IMR-90 (cell line): ENCODE measurements at regions not wholly inside any gene's neighbourhood (a gene's known extent, or its start where the extent isn't known, plus 50 kb on each side); places are given as distances from the start of the nearest gene placed in this dataset.

ENCODE experiments used
- ATAC-seq: fragments of 200-7000 bp; cut with Tn5 transposase; 2 replicates; pipeline ENCODE4 v1.9.1; 2020; ENCODE audit warnings: low read depth, mild to moderate bottlenecking, moderate library complexity
- BruUV-seq: library from RNA; stranded (reverse); fragments of 400-500 nt; replicated peaks from 2 replicates; lab custom pipeline; 2021; lab: Mats Ljungman, UMichigan
- CTCF ChIA-PET: fragments of 300-600 bp; formaldehyde crosslinking; extraction: SDS; loops from one replicate; lab custom pipeline; 2021; ENCODE audit warnings: antibody characterized with exemption; lab: Yijun Ruan, JAX
- POLR2A ChIA-PET: fragments of 300-600 bp; sonication (Branson Sonifier 250); formaldehyde crosslinking; loops from one replicate; lab custom pipeline; 2022; ENCODE audit warnings: antibody characterized with exemption; ENCODE audit not compliant: unreplicated experiment; lab: Charles Lee
- DNase-seq: peaks from one replicate; pipeline ENCODE4 v3.0.0; 2013
- H2AFZ ChIP-seq: replicated peaks from 2 replicates; pipeline ENCODE3; 2013; ENCODE audit warnings: low read length, mild to moderate bottlenecking; ENCODE audit not compliant: poor library complexity
- H2AK5ac ChIP-seq: 2 replicates; pipeline ENCODE4 v1.6.1; 2013; ENCODE audit warnings: low read depth, low read length, inconsistent platforms
- H2AK9ac ChIP-seq: replicated peaks from 2 replicates; pipeline ENCODE3; 2013; ENCODE audit warnings: mild to moderate bottlenecking, low read depth, low read length, moderate library complexity; ENCODE audit not compliant: poor library complexity
- H2BK120ac ChIP-seq: 2 replicates; pipeline ENCODE4 v1.6.1; 2013; ENCODE audit warnings: low read depth, low read length, inconsistent platforms
- H2BK15ac ChIP-seq: 3 replicates; pipeline ENCODE4 v1.6.1; 2013; ENCODE audit warnings: low read depth, low read length, inconsistent platforms
- H2BK20ac ChIP-seq: 2 replicates; pipeline ENCODE4 v1.6.1; 2013; ENCODE audit warnings: low read depth, mild to moderate bottlenecking, inconsistent platforms, low read length, moderate library complexity
- H2BK5ac ChIP-seq: 2 replicates; pipeline ENCODE4 v1.6.1; 2013; ENCODE audit warnings: mild to moderate bottlenecking, low read depth, low read length, inconsistent platforms; ENCODE audit not compliant: poor library complexity, severe bottlenecking
- H3K14ac ChIP-seq: replicated peaks from 2 replicates; pipeline ENCODE4 v1.6.1; 2013; ENCODE audit warnings: low read depth, low read length, inconsistent platforms
- H3K18ac ChIP-seq: 2 replicates; pipeline ENCODE4 v1.6.1; 2013; ENCODE audit warnings: low read depth, low read length, control low read depth
- H3K23ac ChIP-seq: 2 replicates; pipeline ENCODE4 v1.6.1; 2013; ENCODE audit warnings: low read depth, low read length, inconsistent platforms
- H3K27ac ChIP-seq: 2 replicates; pipeline ENCODE4 v1.5.1; 2013; ENCODE audit warnings: mild to moderate bottlenecking, control low read depth, low read length; ENCODE audit not compliant: insufficient read depth
- H3K27me3 ChIP-seq: 2 replicates; pipeline ENCODE4 v1.6.1; 2013; ENCODE audit warnings: low read length; ENCODE audit not compliant: control insufficient read depth, insufficient read depth
- H3K36me3 ChIP-seq: 2 replicates; pipeline ENCODE4 v1.6.1; 2013; ENCODE audit warnings: low read length, mixed read lengths; ENCODE audit not compliant: control insufficient read depth, insufficient read depth
- H3K4ac ChIP-seq: 2 replicates; pipeline ENCODE4 v1.6.1; 2013; ENCODE audit warnings: low read depth, low read length, inconsistent platforms
- H3K4me1 ChIP-seq: 2 replicates; pipeline ENCODE4 v1.6.1; 2013; ENCODE audit warnings: low read length, mixed read lengths; ENCODE audit not compliant: control insufficient read depth, insufficient read depth
- H3K4me2 ChIP-seq: 2 replicates; pipeline ENCODE4 v1.6.1; 2013; ENCODE audit warnings: low read depth, mild to moderate bottlenecking, control low read depth, low read length, moderate library complexity
- H3K4me3 ChIP-seq: 2 replicates; pipeline ENCODE4 v1.5.1; 2013; ENCODE audit warnings: low read depth, mild to moderate bottlenecking, control low read depth, low read length, moderate library complexity; ENCODE audit not compliant: insufficient read depth
- H3K56ac ChIP-seq: 2 replicates; pipeline ENCODE4 v1.6.1; 2013; ENCODE audit warnings: low read length, inconsistent platforms; ENCODE audit not compliant: insufficient read depth; ENCODE audit errors: extremely low read depth
- H3K79me1 ChIP-seq, 2 experiments: 2 replicates each; pipeline ENCODE4 v1.6.1; 2013; ENCODE audit warnings: low read length in 2 of 2, inconsistent platforms in 1 of 2, low read depth in 1 of 2
- H3K9ac ChIP-seq: 2 replicates; pipeline ENCODE4 v1.6.1; 2013; ENCODE audit warnings: low read depth, low read length, control low read depth
- H3K9me1 ChIP-seq: 2 replicates; pipeline ENCODE4 v1.6.1; 2013; ENCODE audit warnings: low read length, inconsistent platforms; ENCODE audit not compliant: insufficient read depth
- H3K9me3 ChIP-seq: 2 replicates; pipeline ENCODE4 v1.6.1; 2013; ENCODE audit warnings: low read length; ENCODE audit not compliant: control insufficient read depth, insufficient read depth
- H4K20me1 ChIP-seq: 2 replicates; pipeline ENCODE4 v1.6.1; 2013; ENCODE audit warnings: low read length, inconsistent platforms; ENCODE audit not compliant: insufficient read depth
- H4K5ac ChIP-seq: 2 replicates; pipeline ENCODE4 v1.6.1; 2013; ENCODE audit warnings: mild to moderate bottlenecking, low read depth, low read length, control low read depth
- H4K8ac ChIP-seq, 2 experiments: 2 replicates each; pipeline ENCODE4 v1.6.1; 2013; ENCODE audit warnings: low read depth in 2 of 2, low read length in 2 of 2, control low read depth in 1 of 2, inconsistent platforms in 1 of 2
- H4K91ac ChIP-seq: 2 replicates; pipeline ENCODE4 v1.6.1; 2013; ENCODE audit warnings: low read depth, low read length, inconsistent platforms; ENCODE audit not compliant: insufficient read depth
- MXI1 ChIP-seq: IDR thresholded peaks from 2 replicates; pipeline ENCODE4 v1.6.1; 2012; ENCODE audit warnings: low read depth, mild to moderate bottlenecking, low read length, moderate library complexity, borderline replicate concordance
- NFE2L2 ChIP-seq: fragments of 150-350 bp; IDR thresholded peaks from 2 replicates; pipeline ENCODE4 v1.6.1; 2016; ENCODE audit warnings: low read depth, mild to moderate bottlenecking, low read length
- SMC3 ChIP-seq: fragments of 150-350 bp; IDR thresholded peaks from 2 replicates; pipeline ENCODE4 v1.6.1; 2016; ENCODE audit warnings: low read depth, mild to moderate bottlenecking, antibody characterized with exemption, low read length, moderate library complexity
- WGBS, 2 experiments: methylation state at CpG; one replicate each; pipeline versions ENCODE4 v1.1.5 to v1.1.7; 2013; ENCODE audit warnings: missing lambda C conversion rate in 2 of 2; ENCODE audit not compliant: insufficient read length in 1 of 2; ENCODE audit errors: extremely low coverage in 2 of 2; 5-methylcytosine and 5-hydroxymethylcytosine counted together
- dilution Hi-C: fragments of 300-500 bp; cut with HindIII; formaldehyde crosslinking; loops from one replicate; pipeline ENCODE4 v1.14.3; 2018; ENCODE audit warnings: low sequenced_read_pairs; ENCODE audit not compliant: unreplicated experiment
- in situ Hi-C: fragments of 300-500 bp; cut with MboI; formaldehyde crosslinking; loops from 3 replicates; pipeline ENCODE4 v1.14.3; 2019; ENCODE audit warnings: low sequenced_read_pairs, inconsistent platforms, mixed read lengths
- intact Hi-C: fragments of 100-400 bp; cut with micrococcal nuclease; formaldehyde crosslinking; loops from 2 replicates; pipeline ENCODE4 v1.10.0; 2022

DNA sequence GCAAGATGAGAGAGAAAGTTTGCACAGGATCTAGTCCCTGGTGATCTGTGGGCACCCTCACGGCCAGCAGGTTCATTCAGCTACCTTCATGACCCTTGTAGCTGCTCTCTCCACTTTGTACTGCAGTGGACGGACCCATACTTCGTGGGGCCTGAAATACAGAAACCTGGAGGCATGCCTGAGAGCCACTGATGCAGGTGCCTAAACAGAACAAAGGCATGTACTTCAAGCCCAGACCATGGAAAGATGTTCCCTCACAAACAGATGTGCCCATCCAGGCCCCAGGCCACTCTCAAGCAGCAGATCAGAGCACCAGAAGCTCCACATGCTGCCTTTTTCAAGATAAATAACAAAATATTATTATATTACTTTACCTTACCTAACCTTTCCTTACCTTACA lies 1629.0 kb downstream of the ARAP2 start:
- intact Hi-C loops: no loop called here
- H3K56ac ChIP-seq: no peak overlapping the region
- H3K4me2 ChIP-seq: no peak overlapping the region
- H3K4ac ChIP-seq: no peak overlapping the region
- DNase-seq (no peak), ATAC-seq (no peak)
- no peak overlapping the region for H3K9ac ChIP-seq
- WGBS, 2 experiments: 27% methylated on average over 2 of the region's 3 CpGs; no CpG with 5 or more reads in 1 of the 2 experiments
- BruUV-seq: no TSS peak
- H2AK9ac ChIP-seq: no peak overlapping the region
- ChIA-PET CTCF (no interaction called here), POLR2A (no interaction called here)
- no peaks in the 10 kb centered on the region for H3K27me3 ChIP-seq
- H3K36me3 ChIP-seq: no peaks in the 10 kb centered on the region
- H4K5ac ChIP-seq: no peak overlapping the region
- no peak overlapping the region for H3K14ac ChIP-seq
- H4K8ac ChIP-seq: no peak overlapping the region
- in situ Hi-C loops: no loop called here
- H4K91ac ChIP-seq: no peak overlapping the region
- H2BK120ac ChIP-seq: no peak overlapping the region
- H3K9me3 ChIP-seq: 0 out of 2 replicates have a peak, but pooled peaks cover 2% of the 10 kb centered on the region
- no peaks in the 10 kb centered on the region for H4K20me1 ChIP-seq
- H3K4me1 ChIP-seq: no peaks in the 10 kb centered on the region
- dilution Hi-C loops: no loop called here
- H2BK20ac ChIP-seq: no peak overlapping the region
- H3K27ac ChIP-seq: no peak overlapping the region
- H2BK5ac ChIP-seq: no peak overlapping the region
- H3K23ac ChIP-seq: no peak overlapping the region
- H2BK15ac ChIP-seq: no peak overlapping the region
- no peak overlapping the region for H2AK5ac ChIP-seq
- H2AFZ ChIP-seq: no peak overlapping the region
- H3K18ac ChIP-seq: no peak overlapping the region
- H3K79me1 ChIP-seq: no peaks in the 10 kb centered on the region
- no peak for TF ChIP-seq MXI1
- no peak for TF ChIP-seq NFE2L2
- TF ChIP-seq SMC3: no peak
- H3K4me3 ChIP-seq: no peak overlapping the region
- H3K9me1 ChIP-seq: no peaks in the 10 kb centered on the region
